ENCODE measurements at regions not wholly inside any gene's neighbourhood (a gene's known extent, or its start where the extent isn't known, plus 50 kb on each side); places are given as distances from the start of the nearest gene placed in this dataset.

- no peaks in the 10 kb centered on the region for H3K36me3 ChIP-seq
- intact Hi-C loops (cut with DNase I) = no loop called here
- WGBS, 2 donors = 28 to 42% methylated on average over 1 of the region's 1 CpG
- H3K27me3 ChIP-seq = no peaks in the 10 kb centered on the region
- ATAC-seq (no peak), DNase-seq (no peak), FAIRE-seq (no peak)
- TF ChIP-seq CTCF (IDR thresholded peaks at IDR 0.05) = no peak
- H3K27ac ChIP-seq = no peak overlapping the region
- peaks cover 18 to 35% (median 18%) of the 10 kb centered on the region in 3 donors for H3K4me1 ChIP-seq
- no peak overlapping the region for H3K4me3 ChIP-seq
- H3K9me3 ChIP-seq = no peaks in the 10 kb centered on the region
Observed at GRCh38 chr5:57413145-57413544, 69.5 kb downstream of the ACTBL2 start.

DNA sequence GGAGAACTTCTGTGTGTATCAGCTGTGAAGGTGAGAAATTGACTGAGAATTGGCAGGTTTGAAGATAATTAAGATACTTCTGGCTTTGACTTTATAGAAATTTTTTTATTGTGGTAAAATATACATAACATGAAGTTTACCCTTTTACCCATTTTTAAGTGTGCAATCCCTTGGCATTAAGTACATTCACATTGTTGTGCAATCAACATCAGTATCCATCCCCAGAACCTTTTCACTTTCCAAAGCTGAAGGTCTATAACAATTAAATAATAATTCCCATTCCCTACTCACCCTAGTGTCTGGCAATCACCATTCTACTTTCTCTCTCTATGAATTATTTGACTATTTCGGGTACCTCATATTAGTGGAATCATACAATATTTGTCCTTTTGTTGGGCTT is 69.9 kb downstream of the ACTBL2 start:
- H3K4me1 ChIP-seq = peaks cover 23 to 38% (median 23%) of the 10 kb centered on the region in 3 donors
- no peak overlapping the region for H3K27ac ChIP-seq
- no peaks in the 10 kb centered on the region for H3K36me3 ChIP-seq
- DNase-seq (no peak), ATAC-seq (no peak), FAIRE-seq (no peak)
- 97 to 99% methylated on average over 1 of the region's 1 CpG for WGBS, 2 donors
- intact Hi-C loops (cut with DNase I) = no loop called here
- H3K9me3 ChIP-seq = no peaks in the 10 kb centered on the region
- no peaks in the 10 kb centered on the region for H3K27me3 ChIP-seq
- TF ChIP-seq CTCF (IDR thresholded peaks at IDR 0.05) = no peak
- no peak overlapping the region for H3K4me3 ChIP-seq

GRCh38 chr5:57411982-57412381 is 70.6 kb downstream of the ACTBL2 start:
- TF ChIP-seq CTCF (IDR thresholded peaks at IDR 0.05) = no peak
- Histone ChIP-seq H3K4me3 (no peak overlapping the region), H3K4me1 (peaks cover 23 to 38% (median 24%) of the 10 kb centered on the region in 3 donors), H3K9me3 (no peaks in the 10 kb centered on the region), H3K27ac (no peak overlapping the region), H3K27me3 (no peaks in the 10 kb centered on the region), H3K36me3 (no peaks in the 10 kb centered on the region)
- ATAC-seq (peak in 3 of 4 donors; percentile 42 to 61 (median 55)), FAIRE-seq (no peak), DNase-seq (no peak)
- intact Hi-C loops (cut with DNase I) = no loop called here
- 28 to 38% methylated on average over 4 of the region's 4 CpGs for WGBS, 2 donors

DNA sequence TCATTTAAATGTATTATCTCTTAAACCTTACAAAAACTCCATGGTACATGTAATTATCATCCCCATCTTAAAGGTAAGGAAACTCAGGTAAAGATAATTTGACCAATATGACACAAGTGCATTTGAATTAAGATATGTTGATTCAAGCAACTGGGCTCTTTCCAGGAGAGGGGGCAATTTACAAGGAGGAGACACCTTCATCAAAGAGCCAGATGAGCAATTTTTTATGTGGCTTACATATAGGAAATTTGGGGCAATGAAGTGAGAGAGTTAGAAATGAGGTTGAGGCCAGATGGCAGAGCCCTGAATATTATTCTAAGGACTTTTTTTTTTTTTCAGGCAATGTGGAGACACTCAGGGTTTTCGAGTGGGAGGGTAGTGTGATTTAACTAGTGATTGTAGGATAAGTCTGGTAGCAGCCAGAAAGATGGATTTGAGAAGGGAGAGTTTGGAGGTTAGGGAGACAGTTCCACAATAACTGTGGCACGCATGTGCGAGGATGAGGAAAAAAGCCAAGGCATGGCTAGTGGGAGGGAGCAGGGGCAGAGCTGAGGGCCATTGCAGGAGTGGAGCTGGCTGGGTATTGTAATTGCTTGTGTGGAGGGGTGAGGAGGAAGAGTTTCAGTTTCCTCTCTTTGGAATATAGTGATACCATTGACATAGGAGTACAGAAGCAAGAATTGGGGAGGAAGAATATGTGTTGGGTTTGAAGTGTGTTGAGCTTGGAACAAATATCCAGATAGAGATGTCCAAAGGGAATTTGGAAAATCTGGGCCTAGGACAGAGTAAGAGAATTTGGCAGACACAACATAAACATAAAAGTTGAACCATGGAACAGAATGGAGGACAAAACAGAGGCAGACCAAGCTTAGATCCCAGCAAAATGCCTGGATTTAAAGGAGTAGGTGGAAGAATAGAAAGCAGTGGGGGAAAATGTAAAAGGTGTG is 72.0 kb downstream of the ACTBL2 start:
- no peaks in the 10 kb centered on the region for H3K27me3 ChIP-seq
- whole genome bisulfite sequencing, 2 donors = 84 to 93% methylated on average over 3 of the region's 3 CpGs
- intact Hi-C loops (cut with DNase I) = no loop called here
- H3K27ac ChIP-seq = no peak overlapping the region
- no peaks in the 10 kb centered on the region for H3K9me3 ChIP-seq
- peaks cover 17 to 29% (median 17%) of the 10 kb centered on the region in 3 donors for H3K4me1 ChIP-seq
- DNase-seq (no peak), FAIRE-seq (no peak), ATAC-seq (no peak)
- H3K36me3 ChIP-seq = no peaks in the 10 kb centered on the region
- no peak for TF ChIP-seq CTCF (IDR thresholded peaks at IDR 0.05)
- no peak overlapping the region for H3K4me3 ChIP-seq

- H3K27ac ChIP-seq = peak overlapping the region in 3 of 4 donors; percentile 30 to 72 (median 38)
- no peaks in the 10 kb centered on the region for H3K36me3 ChIP-seq
- FAIRE-seq = no peak
- TF ChIP-seq CTCF (IDR thresholded peaks at IDR 0.05) = no peak
- DNase-seq = no peak
- H3K4me3 ChIP-seq = no peak overlapping the region
- intact Hi-C loops (cut with DNase I) = no loop called here
- no peaks in the 10 kb centered on the region for H3K9me3 ChIP-seq
- 2 to 8% methylated on average over 1 of the region's 1 CpG for WGBS, 2 donors
- no peaks in the 10 kb centered on the region for H3K27me3 ChIP-seq
- ATAC-seq = peak; percentile 53 to 76 (median 73)
- peaks cover 17 to 29% (median 17%) of the 10 kb centered on the region in 3 donors for H3K4me1 ChIP-seq
Observed at GRCh38 chr5:57408714-57409113, 73.9 kb downstream of the ACTBL2 start.

Measured in pancreas (tissue), 10 donors.